PC-9 (cell line): ENCODE measurements at regions not wholly inside any gene's neighbourhood (a gene's known extent, or its start where the extent isn't known, plus 50 kb on each side); places are given as distances from the start of the nearest gene placed in this dataset.

Experiments
- BruUV-seq: library from RNA; stranded (reverse); fragments of 400-500 nt; replicated peaks from 2 replicates; lab custom pipeline; 2021; lab: Mats Ljungman, UMichigan
- CTCF ChIA-PET: fragments of 300-600 bp; sonication (Branson Sonifier 250); formaldehyde crosslinking; loops from one replicate; lab custom pipeline; 2022; ENCODE audit warnings: antibody characterized with exemption; lab: Charles Lee
- POLR2A ChIA-PET: fragments of 300-600 bp; sonication (Branson Sonifier 250); formaldehyde crosslinking; loops from one replicate; lab custom pipeline; 2022; ENCODE audit warnings: antibody characterized with exemption; ENCODE audit not compliant: unreplicated experiment; lab: Charles Lee
- DNase-seq, 2 experiments: peaks; one replicate each; pipeline versions ENCODE4 v3.0.0 to v3.0.0-alpha.2; 2015 to 2022; ENCODE audit warnings: mixed read lengths in 1 of 2
- H2AFZ ChIP-seq: fragments of 200-600 bp; sonication (generic); 2 replicates; pipeline ENCODE4 v1.8.1; 2017; ENCODE audit warnings: antibody characterized with exemption
- H3F3A ChIP-seq: fragments of 200-600 bp; sonication (generic); 2 replicates; pipeline ENCODE4 v1.8.1; 2017; ENCODE audit warnings: antibody characterized with exemption, mild to moderate bottlenecking, low read depth; ENCODE audit not compliant: insufficient read depth
- H3K27ac ChIP-seq: fragments of 200-600 bp; sonication (generic); 2 replicates; pipeline ENCODE4 v1.6.1; 2016; ENCODE audit warnings: mixed run types
- H3K27me3 ChIP-seq: fragments of 200-600 bp; sonication (generic); 2 replicates; pipeline ENCODE4 v1.6.1; 2016; ENCODE audit warnings: low read depth, mixed run types; ENCODE audit not compliant: insufficient read depth
- H3K36me3 ChIP-seq: fragments of 200-600 bp; sonication (generic); 2 replicates; pipeline ENCODE4 v1.6.1; 2016; ENCODE audit warnings: low read depth, mixed run types
- H3K4me1 ChIP-seq: fragments of 200-600 bp; sonication (generic); replicated peaks from 2 replicates; pipeline ENCODE4 v1.6.1; 2016; ENCODE audit warnings: mixed run types; ENCODE audit not compliant: insufficient read depth
- H3K4me2 ChIP-seq: fragments of 200-600 bp; sonication (generic); 2 replicates; pipeline ENCODE4 v1.6.1; 2017; ENCODE audit warnings: mixed run types
- H3K4me3 ChIP-seq: fragments of 200-600 bp; sonication (generic); 2 replicates; pipeline ENCODE4 v1.6.1; 2016; ENCODE audit warnings: mixed run types
- H3K79me2 ChIP-seq: fragments of 200-600 bp; sonication (generic); 2 replicates; pipeline ENCODE4 v1.6.1; 2017; ENCODE audit warnings: low read depth, mixed run types
- H3K9me2 ChIP-seq: fragments of 200-600 bp; sonication (generic); 2 replicates; pipeline ENCODE4 v1.8.1; 2017; ENCODE audit warnings: mild to moderate bottlenecking; ENCODE audit not compliant: insufficient read depth
- H3K9me3 ChIP-seq: fragments of 200-600 bp; sonication (generic); 2 replicates; pipeline ENCODE4 v1.8.1; 2016; ENCODE audit warnings: low read depth; ENCODE audit not compliant: insufficient read depth
- H4K20me1 ChIP-seq: fragments of 200-600 bp; sonication (generic); 2 replicates; pipeline ENCODE4 v1.8.1; 2017; ENCODE audit not compliant: insufficient read depth
- CTCF ChIP-seq: fragments of 200-600 bp; sonication (generic); conservative IDR thresholded peaks from 2 replicates; pipeline ENCODE4 v1.6.1; 2017; ENCODE audit warnings: mixed run types, antibody characterized with exemption, mild to moderate bottlenecking, moderate library complexity
- EZH2 ChIP-seq: fragments of 200-600 bp; sonication (generic); IDR thresholded peaks from 2 replicates; pipeline ENCODE4 v1.8.0; 2017; ENCODE audit warnings: antibody characterized with exemption, low read depth
- intact Hi-C: fragments of 100-400 bp; cut with micrococcal nuclease; formaldehyde crosslinking; loops from one replicate; pipeline ENCODE4 v1.10.0; 2022; ENCODE audit not compliant: unreplicated experiment

GRCh38 chr4:177546745-177547144, 104.5 kb upstream of the AGA start:
- CTCF ChIA-PET = no interaction called here
- intact Hi-C loops = no loop called here
- BruUV-seq = no TSS peak

GRCh38 chr4:177547985-177548384, 105.7 kb upstream of the AGA start:
- no peak for TF ChIP-seq CTCF
- TF ChIP-seq EZH2 = no peak
- no peaks in the 10 kb centered on the region for H4K20me1 ChIP-seq
- no peaks in the 10 kb centered on the region for H3K36me3 ChIP-seq
- DNase-seq = no peak
- no peaks in the 10 kb centered on the region for H3F3A ChIP-seq
- intact Hi-C loops = no loop called here
- H3K27ac ChIP-seq = no peak overlapping the region
- H3K9me2 ChIP-seq = no peaks in the 10 kb centered on the region
- H3K27me3 ChIP-seq = no peaks in the 10 kb centered on the region
- ChIA-PET CTCF (no interaction called here), POLR2A (no interaction called here)
- H3K4me1 ChIP-seq = no peaks in the 10 kb centered on the region
- no peak overlapping the region for H3K4me2 ChIP-seq
- no peaks in the 10 kb centered on the region for H3K9me3 ChIP-seq
- H3K4me3 ChIP-seq = no peak overlapping the region
- BruUV-seq = no TSS peak
- no peak overlapping the region for H2AFZ ChIP-seq
- H3K79me2 ChIP-seq = no peaks in the 10 kb centered on the region

More at GRCh38 chr4:177546745-177547144, 104.5 kb upstream of the AGA start:
- Histone ChIP-seq H3K27ac (no peak overlapping the region), H2AFZ (no peak overlapping the region), H3K4me3 (no peak overlapping the region), H3K4me2 (no peak overlapping the region), H3K4me1 (no peaks in the 10 kb centered on the region), H3K27me3 (no peaks in the 10 kb centered on the region), H3K9me2 (no peaks in the 10 kb centered on the region), H4K20me1 (no peaks in the 10 kb centered on the region), H3F3A (no peaks in the 10 kb centered on the region), H3K9me3 (no peaks in the 10 kb centered on the region), H3K36me3 (no peaks in the 10 kb centered on the region), H3K79me2 (no peaks in the 10 kb centered on the region)
- POLR2A ChIA-PET = no interaction called here
- TF ChIP-seq CTCF (0 out of 2 replicates have a peak, but pooled peaks have one; percentile 27), EZH2 (no peak)
- no peak for DNase-seq

- CTCF ChIA-PET = interaction anchor here (0.6 kb wide), 1 partner anchor 119 kb away, joined by 4 read pairs; no protein-coding TSS in a partner anchor
- peak in 1 of 2 experiments; percentile 28 for DNase-seq
- H3K4me1 ChIP-seq = no peaks in the 10 kb centered on the region
- H4K20me1 ChIP-seq = no peaks in the 10 kb centered on the region
- H3K27me3 ChIP-seq = no peaks in the 10 kb centered on the region
- no peak overlapping the region for H2AFZ ChIP-seq
- H3K27ac ChIP-seq = no peak overlapping the region
- intact Hi-C loops = loop anchor here (2.0 to 10.0 kb wide), 2 partner anchors 1180 to 1752 kb away; no protein-coding TSS in a partner anchor
- no peak overlapping the region for H3K4me3 ChIP-seq
- POLR2A ChIA-PET = no interaction called here
- H3K79me2 ChIP-seq = no peaks in the 10 kb centered on the region
- no peaks in the 10 kb centered on the region for H3K36me3 ChIP-seq
- no peaks in the 10 kb centered on the region for H3F3A ChIP-seq
- BruUV-seq = no TSS peak
- H3K9me3 ChIP-seq = no peaks in the 10 kb centered on the region
- TF ChIP-seq EZH2 (no peak), CTCF (peak; percentile 74)
- H3K4me2 ChIP-seq = no peak overlapping the region
- no peaks in the 10 kb centered on the region for H3K9me2 ChIP-seq
Observed at GRCh38 chr4:177555007-177555574, 112.9 kb upstream of the AGA start.
